ENCODE measurements at regions not wholly inside any gene's neighbourhood (a gene's known extent, or its start where the extent isn't known, plus 50 kb on each side); places are given as distances from the start of the nearest gene placed in this dataset.

DNA sequence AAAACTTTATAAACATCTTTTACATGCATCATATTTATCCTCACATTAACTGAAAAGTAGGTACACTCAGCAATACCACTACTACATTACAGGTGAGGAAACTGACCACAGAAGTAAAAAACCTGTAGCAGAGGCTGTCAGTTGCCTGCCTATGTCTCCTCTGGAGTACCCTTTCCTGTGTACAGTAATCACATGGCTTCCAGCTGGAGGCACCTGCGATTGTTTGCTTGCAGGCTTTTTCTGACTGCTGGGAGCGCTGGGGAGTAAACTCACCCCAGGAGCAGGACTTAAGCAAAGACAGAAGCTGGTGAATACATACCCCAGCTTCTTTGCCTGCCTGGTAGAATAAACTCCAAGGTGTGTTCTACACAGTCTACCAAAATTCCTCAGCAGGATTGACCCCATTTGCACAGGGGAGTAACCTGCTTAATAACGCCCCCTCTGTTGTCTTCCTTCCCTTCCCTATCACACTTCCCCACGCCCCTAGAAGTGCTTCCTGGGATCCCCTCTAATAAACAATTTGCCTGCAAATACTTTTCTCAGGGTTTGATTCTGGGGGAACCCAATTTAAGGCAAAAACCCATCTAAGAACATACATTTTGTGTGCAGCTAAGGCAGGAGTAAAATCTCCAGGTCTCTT lies 138.9 kb downstream of the PTH2R start:
- DNase-seq = no peak
- in situ Hi-C loops (cut with HindIII; ENCODE audit: low pct_ligation_motif_present, low pct_unique_long_range_greater_than_20kb, low sequenced_read_pairs) = no loop called here

DNA sequence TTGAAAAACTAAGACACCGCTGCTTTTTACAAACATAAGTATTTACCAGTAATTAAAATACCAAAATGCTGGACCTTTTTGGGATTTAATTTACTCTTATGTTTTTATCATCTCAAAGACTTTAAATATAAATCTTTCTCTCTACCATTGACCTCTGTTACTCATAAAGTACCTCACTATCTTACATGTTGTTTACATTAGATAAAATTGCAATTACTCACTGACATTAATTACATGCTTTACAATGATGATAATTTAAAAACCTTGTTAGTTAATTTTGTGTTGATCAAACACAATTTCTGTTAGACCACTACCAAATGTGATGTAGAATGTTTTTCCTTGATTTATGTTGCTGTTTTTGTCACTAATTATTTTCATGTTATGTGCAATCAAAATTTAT lies 139.5 kb downstream of the PTH2R start:
- DNase-seq = no peak
- in situ Hi-C loops (cut with HindIII; ENCODE audit: low pct_ligation_motif_present, low pct_unique_long_range_greater_than_20kb, low sequenced_read_pairs) = no loop called here

DNA sequence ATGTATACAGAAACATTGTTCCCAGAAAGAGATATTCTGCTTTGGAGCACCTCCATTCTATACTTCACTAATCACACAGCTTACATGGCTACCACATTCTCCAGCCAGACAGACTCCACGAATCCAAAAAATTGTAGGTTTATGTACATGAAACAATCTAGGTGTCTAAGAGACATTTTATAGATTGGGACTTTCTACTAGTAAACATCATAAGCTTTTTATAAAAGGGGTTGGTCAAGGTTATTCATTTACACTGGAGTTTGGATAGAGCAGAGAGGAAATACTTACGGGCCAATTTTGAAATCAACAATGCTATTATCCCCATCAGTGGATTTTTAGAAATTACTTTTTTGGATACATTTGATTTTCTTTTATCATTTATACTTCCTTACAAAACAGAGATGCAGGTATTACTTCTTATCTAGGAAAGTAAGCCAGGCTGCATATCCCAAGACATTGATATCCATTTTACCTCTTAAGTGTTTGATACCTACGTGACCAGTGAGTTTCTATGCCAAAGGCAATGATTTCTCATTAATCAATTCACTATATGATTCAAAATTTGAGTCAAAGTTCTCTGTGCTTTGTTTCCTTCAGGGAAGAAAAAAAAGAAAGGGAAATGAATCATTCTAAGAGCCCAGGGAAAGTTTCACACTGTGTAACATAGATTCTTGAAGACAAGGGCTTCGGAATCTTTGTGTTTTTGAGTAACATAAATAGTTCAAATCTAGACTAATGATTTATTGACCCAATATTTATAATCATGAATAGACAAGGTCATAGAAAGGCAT lies 140.5 kb downstream of the PTH2R start:
- in situ Hi-C loops (cut with HindIII; ENCODE audit: low pct_ligation_motif_present, low pct_unique_long_range_greater_than_20kb, low sequenced_read_pairs) = no loop called here
- DNase-seq = no peak

DNA sequence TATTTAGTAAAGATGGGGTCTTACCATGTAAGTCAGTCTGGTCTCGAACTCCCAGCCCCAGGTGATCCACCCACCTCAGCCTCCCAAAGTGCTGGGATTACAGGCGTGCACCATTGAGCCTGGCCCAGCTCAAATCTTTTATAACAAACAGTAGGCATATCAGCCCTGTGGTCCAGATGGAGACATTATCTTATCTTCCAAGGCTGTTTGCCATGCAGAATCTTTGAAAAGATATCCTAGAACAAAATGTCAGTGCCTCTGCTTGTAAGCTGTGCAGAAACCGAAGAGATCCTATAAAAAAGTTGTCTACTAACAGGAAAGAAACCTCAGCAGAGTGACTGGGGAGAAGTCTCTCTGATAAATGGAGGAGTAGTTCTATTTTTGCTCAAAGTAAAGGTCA lies 142.1 kb downstream of the PTH2R start:
- in situ Hi-C loops (cut with HindIII; ENCODE audit: low pct_ligation_motif_present, low pct_unique_long_range_greater_than_20kb, low sequenced_read_pairs) = no loop called here
- DNase-seq = no peak

DNA sequence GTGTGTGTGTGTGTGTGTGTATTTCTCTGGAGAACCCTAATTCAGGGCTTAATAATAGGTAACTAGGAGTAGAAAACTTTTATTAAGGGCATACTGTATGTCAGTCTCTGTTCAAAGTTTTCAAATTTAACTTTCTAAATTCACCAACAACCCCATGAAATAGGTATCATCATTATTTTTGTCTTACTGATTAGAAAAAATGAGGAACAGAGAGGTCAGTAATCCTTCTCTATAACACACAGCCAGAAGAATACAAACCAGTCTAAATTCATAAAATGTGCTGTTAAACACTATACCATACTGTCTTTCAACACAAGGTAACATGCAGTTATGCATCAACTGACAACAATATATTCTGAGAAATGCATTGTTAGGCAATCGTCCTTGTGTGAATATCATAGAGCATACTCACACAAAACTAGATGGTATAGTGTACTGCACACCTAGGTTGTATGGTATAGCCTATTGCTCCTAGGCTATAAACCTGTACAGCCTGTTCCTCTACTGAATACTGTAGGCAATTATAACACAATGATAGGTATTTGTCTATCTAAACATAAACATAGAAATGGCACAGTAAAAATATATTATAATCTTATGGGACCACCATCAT lies 143.1 kb downstream of the PTH2R start:
- DNase-seq = no peak
- in situ Hi-C loops (cut with HindIII; ENCODE audit: low pct_ligation_motif_present, low pct_unique_long_range_greater_than_20kb, low sequenced_read_pairs) = no loop called here

DNA sequence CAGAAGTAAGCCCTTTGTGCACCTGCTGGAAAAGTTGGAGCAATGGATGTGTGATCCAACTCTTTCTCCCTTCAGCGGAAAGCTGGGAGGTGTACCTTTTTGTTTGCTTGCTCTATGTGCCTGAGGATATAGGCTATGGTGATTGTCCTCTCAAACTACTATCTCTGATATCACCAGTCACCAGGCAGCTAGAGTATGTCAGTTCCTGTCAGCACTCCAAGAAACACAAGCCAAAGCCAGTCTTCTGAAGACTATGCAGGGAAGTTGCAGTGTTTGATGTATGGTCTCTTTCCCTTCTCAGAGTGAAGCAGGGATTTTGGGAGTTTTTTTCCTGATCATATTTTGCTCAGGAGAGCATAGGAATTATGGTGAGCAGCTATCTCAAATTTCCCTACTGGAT lies 146.4 kb downstream of the PTH2R start:
- DNase-seq = no peak
- in situ Hi-C loops (cut with HindIII; ENCODE audit: low pct_ligation_motif_present, low pct_unique_long_range_greater_than_20kb, low sequenced_read_pairs) = no loop called here

DNA sequence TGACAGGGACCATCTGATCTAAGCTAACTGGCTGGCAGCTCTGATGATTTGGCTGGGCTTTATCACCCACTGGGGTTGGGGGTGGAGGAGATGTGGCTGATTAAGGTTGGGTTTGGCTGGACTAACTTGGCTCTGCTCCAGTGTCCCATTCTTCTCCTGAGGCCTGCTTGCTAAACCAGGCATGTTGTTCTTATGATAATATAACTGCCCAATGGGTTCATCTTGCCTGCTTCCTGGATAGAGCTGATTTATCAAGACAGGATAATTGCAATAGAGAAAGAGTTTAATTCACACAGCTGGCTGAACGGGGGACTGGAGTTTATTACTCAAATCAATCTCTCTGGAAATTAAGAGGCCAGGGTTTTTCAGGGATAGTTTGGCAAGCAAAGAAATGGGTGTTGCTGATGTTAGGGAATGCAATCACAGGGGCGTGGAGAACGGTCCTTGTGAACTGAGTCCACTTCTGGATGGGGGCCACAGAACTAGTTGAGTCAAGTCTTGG lies 150.4 kb downstream of the PTH2R start:
- in situ Hi-C loops (cut with HindIII; ENCODE audit: low pct_ligation_motif_present, low pct_unique_long_range_greater_than_20kb, low sequenced_read_pairs) = no loop called here
- DNase-seq = no peak

DNA sequence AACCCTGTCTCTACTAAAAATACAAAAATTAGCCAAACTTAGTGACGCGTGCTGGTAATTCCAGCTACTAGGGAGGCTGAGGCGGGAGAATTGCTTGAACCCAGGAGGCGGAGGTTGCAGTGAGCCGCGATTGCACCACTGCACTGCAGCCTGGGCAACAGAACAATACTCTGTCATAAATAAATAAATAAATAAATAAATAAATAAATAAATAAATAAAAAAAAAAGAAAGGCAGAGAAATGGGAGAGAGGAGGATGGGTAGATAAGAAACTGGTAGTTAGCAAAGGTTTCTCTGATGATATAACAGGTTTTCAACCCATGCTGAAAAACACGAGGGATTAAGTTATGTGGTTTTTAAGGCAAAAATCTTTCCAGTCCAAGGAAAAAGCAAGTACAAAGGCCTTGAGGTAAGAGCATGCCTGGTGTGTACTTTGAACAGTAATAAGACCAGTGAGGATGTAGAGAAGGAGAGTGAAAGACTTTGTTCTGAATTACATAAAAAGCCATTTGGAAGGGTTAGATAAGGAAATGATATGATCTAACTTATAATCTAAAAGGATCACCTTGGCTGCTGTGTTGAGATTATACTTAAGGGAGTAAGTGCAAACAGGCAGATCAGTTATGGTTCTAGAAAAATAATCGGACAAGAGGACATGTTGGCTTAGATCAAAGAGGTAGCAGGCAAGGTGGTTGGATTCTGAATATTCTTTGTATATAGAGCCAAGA lies 159.3 kb downstream of the PTH2R start:
- DNase-seq = no peak
- in situ Hi-C loops (cut with HindIII; ENCODE audit: low pct_ligation_motif_present, low pct_unique_long_range_greater_than_20kb, low sequenced_read_pairs) = no loop called here

DNA sequence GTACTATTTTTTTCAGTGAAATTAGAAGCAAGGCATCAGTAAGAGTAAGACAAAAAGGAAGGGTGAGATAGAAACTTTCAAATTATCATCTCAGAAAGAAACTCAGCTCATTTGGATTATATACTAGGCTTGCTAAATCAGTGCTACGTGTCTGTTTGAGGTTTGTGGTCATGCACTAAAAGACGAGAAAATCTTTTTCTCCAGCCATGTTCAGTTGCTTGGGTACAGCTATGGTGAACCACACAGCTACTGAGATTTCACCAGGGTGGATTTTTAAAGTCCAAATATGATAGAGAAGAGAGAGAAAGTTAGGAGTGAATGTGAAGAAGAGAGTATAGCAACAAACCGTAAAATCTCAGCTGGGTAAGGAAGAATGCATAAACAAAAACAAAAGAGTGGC lies 161.6 kb downstream of the PTH2R start:
- in situ Hi-C loops (cut with HindIII; ENCODE audit: low pct_ligation_motif_present, low pct_unique_long_range_greater_than_20kb, low sequenced_read_pairs) = no loop called here
- no peak for DNase-seq

DNA sequence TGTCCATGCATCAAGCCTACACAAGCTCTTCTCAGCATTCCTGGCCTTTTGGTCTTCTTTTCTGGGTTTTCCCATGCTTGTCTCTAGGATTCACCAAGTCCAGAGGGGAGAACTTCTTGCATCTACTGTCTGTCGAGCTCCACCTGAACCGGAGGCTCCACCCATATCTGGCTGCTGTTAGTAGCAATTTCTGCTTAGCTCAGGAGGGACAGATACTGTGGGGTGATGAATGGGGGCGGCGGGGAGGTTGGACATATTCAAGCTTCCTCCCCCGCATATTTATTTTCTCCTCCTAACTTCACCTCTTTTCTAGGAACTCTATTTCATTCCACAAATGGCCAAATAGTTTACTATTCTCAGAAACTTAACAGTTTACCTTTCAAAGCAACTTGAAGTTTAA lies 163.5 kb downstream of the PTH2R start:
- DNase-seq = no peak
- in situ Hi-C loops (cut with HindIII; ENCODE audit: low pct_ligation_motif_present, low pct_unique_long_range_greater_than_20kb, low sequenced_read_pairs) = no loop called here

DNA sequence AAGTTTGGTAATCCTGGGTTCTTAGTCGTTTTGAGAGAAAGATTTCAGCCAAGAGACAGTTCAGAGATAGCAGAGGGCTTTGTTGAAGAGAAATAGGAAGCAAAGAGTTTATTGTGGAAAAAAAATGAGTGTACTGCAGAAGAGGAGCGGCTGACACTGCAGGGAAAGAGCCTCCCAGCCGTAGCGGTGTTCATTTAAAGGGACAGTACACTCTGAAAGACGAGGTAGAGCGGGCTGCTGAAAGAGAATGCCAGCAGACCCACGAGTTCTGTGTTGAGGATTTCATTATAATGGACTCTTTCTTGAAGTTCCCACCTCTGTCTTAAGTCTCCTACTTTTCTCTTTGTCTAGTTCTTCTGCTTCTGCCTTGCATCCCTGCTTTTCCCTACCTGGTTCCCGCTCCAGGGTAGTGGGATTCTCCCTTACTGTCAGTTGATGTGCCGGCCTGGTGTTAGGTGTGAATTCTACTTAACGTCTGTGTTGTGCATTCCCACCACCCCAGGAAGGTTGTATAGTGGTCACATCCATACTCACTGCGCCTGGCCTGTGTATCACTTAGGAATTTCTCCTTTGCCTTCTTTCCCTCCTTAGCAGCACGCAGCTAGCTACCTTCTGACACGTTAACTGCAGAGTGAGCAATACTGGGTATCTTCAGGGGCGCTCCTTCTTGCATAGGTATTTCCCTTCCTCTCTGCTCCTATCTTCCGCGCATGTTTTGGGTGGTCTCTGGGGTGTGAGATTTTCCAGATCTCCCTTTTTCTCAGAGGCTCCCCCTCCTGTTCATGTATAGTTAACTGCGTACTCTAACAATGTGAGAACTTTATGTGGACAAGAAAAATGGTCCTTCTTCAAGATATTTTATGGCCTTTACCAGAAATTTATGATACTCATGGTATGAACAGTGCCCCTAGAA lies 164.5 kb downstream of the PTH2R start:
- DNase-seq = no peak
- in situ Hi-C loops (cut with HindIII; ENCODE audit: low pct_ligation_motif_present, low pct_unique_long_range_greater_than_20kb, low sequenced_read_pairs) = no loop called here

DNA sequence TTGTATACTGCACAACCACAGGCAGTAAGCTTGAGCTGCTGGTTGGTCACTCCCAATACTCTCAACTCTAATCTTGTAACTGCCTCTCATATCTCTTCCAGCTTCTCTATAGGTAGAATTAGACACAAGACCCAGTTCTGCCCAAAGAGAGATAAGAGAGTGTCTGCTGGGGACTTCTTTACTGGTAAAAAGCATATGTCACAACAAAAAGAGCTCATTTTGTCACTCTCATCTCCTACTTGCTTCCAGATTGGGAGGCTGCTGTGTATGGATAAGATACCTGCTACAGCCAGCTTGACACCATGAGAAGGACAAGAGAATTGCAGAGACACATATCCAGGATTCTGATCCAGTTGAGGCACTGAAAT lies 165.2 kb downstream of the PTH2R start:
- in situ Hi-C loops (cut with HindIII; ENCODE audit: low pct_ligation_motif_present, low pct_unique_long_range_greater_than_20kb, low sequenced_read_pairs) = no loop called here
- no peak for DNase-seq

DNA sequence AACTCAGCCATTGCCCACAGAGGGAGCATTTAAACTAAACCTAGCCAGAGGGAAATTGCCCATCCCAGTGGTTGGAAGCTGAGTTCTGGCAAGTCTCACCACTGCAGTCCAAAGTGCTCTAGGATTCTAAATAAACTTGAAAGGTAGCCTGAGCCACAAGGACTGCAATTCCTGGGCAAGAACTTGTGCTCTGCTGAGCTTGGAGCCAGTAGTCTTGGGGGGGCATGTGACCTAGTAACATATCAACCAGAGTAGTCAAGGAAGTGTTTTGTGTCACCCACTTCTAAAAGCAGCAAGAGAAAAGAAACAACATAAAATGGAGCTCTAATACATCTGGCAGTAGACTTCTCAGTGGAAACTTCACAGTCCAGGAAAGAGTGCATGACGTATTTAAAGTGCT lies 167.0 kb downstream of the PTH2R start:
- in situ Hi-C loops (cut with HindIII; ENCODE audit: low pct_ligation_motif_present, low pct_unique_long_range_greater_than_20kb, low sequenced_read_pairs) = no loop called here
- DNase-seq = no peak

DNA sequence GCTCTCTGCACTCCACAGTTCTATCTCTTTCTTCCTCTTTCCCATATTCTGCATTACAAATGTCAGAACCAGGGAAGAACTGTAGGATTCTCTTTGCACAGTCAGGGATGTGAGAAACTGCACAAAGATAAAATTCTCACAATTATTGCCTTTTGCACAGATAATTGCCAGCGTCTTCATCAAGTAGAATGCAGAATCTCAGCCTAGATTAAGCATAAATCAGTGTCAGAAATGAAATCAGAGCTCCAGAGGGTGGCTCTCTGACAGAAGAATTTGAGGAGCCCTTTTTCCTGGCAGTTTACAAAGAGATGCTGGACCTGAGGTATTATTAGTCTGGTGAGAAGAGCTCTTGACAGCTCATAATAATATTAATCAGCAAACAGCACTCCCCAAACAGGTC lies 173.1 kb downstream of the PTH2R start:
- in situ Hi-C loops (cut with HindIII; ENCODE audit: low pct_ligation_motif_present, low pct_unique_long_range_greater_than_20kb, low sequenced_read_pairs) = no loop called here
- no peak for DNase-seq

DNA sequence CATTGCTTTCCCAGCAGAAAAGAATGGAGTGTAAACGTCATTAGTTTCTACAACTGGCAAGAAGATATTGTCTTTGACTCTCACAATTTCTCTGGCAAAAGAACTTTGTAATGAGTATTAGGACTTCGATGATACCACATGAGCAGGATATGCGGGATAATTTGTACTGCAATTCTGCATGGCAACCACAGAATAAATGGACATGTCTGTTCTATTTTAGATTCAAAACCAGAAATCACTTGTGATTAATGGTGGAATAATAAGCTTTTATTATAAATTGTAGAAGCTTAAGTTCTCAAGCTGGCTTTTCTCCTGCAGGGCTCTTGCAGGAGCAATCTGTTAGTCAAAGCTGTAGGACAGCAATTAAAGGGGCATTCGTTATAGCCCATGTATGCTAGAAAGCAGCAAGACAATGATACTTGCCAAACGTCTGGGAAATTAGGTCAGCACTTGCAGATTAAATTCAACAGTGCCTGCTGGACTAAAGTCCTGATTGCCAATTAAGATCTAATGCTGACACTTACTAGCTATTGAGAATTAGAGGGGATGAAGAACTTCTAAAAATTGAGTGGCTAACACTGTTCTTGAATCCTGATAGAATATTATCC lies 177.9 kb downstream of the PTH2R start:
- DNase-seq = no peak
- in situ Hi-C loops (cut with HindIII; ENCODE audit: low pct_ligation_motif_present, low pct_unique_long_range_greater_than_20kb, low sequenced_read_pairs) = no loop called here

DNA sequence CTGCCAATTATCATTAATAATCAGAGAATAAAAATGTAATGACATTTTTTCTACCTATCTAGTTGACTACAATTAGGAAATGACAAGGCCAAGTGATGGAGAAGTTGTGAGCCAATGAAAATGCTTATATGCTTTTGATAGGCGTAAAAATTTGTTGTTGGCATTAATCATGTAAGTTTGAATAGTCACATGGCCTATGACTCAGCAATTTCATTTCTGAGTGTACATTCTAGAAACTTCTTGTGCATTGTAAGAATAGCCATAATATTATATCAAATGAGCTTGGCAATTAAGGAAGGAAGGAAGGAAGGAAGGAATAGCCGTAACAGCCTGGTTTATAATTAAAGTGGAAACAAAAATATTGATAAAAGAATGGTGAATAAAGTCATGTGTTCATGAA lies 179.9 kb downstream of the PTH2R start:
- no peak for DNase-seq
- in situ Hi-C loops (cut with HindIII; ENCODE audit: low pct_ligation_motif_present, low pct_unique_long_range_greater_than_20kb, low sequenced_read_pairs) = no loop called here

DNA sequence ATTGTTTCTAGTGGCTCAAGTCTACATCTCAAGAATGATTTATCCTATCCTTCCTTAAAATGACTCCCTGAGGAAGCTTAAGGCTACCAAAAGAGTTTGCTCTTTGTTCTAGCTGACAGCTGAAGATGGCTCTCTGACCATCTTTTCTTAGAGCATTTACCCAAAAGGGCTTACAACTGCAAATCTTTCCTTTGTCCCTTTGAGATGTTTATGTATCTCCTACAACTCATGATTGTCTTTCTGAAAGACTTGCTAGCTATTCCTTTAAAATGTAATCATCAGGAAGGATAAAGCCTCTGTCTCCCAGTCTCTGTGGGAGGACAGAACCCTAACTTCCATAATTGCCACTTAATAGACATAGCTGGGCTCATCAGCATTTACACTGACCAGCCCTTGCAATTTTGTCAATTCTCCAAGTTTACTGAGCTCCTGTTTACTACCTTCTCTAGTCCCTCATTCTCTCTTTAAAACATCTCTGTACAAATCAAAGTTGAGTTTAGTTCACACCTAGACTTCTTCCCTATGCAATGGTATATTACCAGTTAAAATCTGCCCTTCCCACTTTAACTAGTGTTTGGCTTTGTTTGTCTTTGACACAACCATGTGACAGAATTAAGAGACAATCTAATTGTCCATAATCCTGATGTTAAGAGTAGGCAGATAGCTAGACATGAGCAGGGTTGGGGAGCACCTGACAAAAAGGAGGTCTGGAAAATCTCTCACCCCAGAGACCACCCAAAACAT lies 188.2 kb downstream of the PTH2R start:
- no peak for DNase-seq
- in situ Hi-C loops (cut with HindIII; ENCODE audit: low pct_ligation_motif_present, low pct_unique_long_range_greater_than_20kb, low sequenced_read_pairs) = no loop called here
